NCI-H748 (cell line): ENCODE measurements at regions not wholly inside any gene's neighbourhood (a gene's known extent, or its start where the extent isn't known, plus 50 kb on each side); places are given as distances from the start of the nearest gene placed in this dataset.
"Not testable (repeated sequence)": the region's sequence is repeated elsewhere in the genome, so short reads cannot be mapped to it uniquely, and the experiment has no call there.

Experiments
- DNase-seq: peaks from one replicate; lab custom pipeline; 2025; ENCODE audit not compliant: unreplicated experiment; lab: John Stamatoyannopoulos, UW

- no peak for DNase-seq
Observed at GRCh38 chr10:78406648-78407008, 373.0 kb downstream of the RPS24 start.

- peak; percentile 93 for DNase-seq
Observed at GRCh38 chr10:78407009-78407711, 373.5 kb downstream of the RPS24 start.

GRCh38 chr10:78407966-78408365 is 374.3 kb downstream of the RPS24 start:
- DNase-seq, result no peak

- peak; percentile 10 for DNase-seq
Observed at GRCh38 chr10:78408671-78409472, 375.2 kb downstream of the RPS24 start.

- no peak for DNase-seq
Observed at GRCh38 chr10:78410046-78410965, 376.6 kb downstream of the RPS24 start.

GRCh38 chr10:78411716-78412115 is 378.1 kb downstream of the RPS24 start:
- DNase-seq, result no peak

- DNase-seq, result no peak
Observed at GRCh38 chr10:78412605-78413004, 378.9 kb downstream of the RPS24 start.

- DNase-seq, result no peak
Observed at GRCh38 chr10:78413076-78414055, 379.7 kb downstream of the RPS24 start.

GRCh38 chr10:78414380-78414779 is 380.7 kb downstream of the RPS24 start:
- DNase-seq, result no peak

GRCh38 chr10:78415111-78415510 is 381.4 kb downstream of the RPS24 start:
- no peak for DNase-seq

GRCh38 chr10:78416031-78417011 is 382.7 kb downstream of the RPS24 start:
- no peak for DNase-seq

- no peak for DNase-seq
Observed at GRCh38 chr10:78417425-78418370, 384.0 kb downstream of the RPS24 start.

- DNase-seq, result no peak
Observed at GRCh38 chr10:78419481-78420265, 386.0 kb downstream of the RPS24 start.

GRCh38 chr10:78420946-78421735 is 387.5 kb downstream of the RPS24 start:
- no peak for DNase-seq

- DNase-seq, result not testable (repeated sequence)
Observed at GRCh38 chr10:78424050-78424449, 390.4 kb downstream of the RPS24 start.

GRCh38 chr10:78424723-78425122 is 391.1 kb downstream of the RPS24 start:
- peak; percentile 5 for DNase-seq
